ENCODE measurements at regions not wholly inside any gene's neighbourhood (a gene's known extent, or its start where the extent isn't known, plus 50 kb on each side); places are given as distances from the start of the nearest gene placed in this dataset.
"Not testable (repeated sequence)": the region's sequence is repeated elsewhere in the genome, so short reads cannot be mapped to it uniquely, and the experiment has no call there.

DNA sequence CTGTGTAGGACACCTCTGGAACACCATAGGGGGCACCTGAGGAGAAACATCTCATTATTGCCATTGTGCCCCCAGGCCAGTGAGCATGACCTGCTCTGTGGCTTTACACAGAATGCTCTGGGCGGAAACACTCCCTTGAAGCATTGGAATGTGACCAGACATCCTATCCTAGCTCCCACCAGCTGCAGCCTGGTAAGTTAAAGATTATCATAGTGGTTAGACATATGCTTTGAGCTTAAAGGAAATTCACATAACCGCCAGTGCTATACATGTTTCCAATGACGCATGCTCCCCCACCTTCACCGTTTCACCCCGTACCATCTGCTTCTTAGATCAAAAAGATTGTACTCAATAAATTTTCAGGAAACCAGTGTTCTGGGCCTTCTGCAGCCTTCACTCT is 217.7 kb upstream of the CENPE start:
- H3K27me3 ChIP-seq (ENCODE audit: insufficient read depth, low read length): no peaks in the 10 kb centered on the region
- no peaks in the 10 kb centered on the region for H3K36me3 ChIP-seq (ENCODE audit: insufficient read depth, low read length)
- H3K4me2 ChIP-seq (ENCODE audit: low read length): no peak overlapping the region
- H3K9me2 ChIP-seq (ENCODE audit: low read depth, low read length): no peaks in the 10 kb centered on the region
- H3K4me3 ChIP-seq (ENCODE audit: low read depth, low read length, poor library complexity, severe bottlenecking): no peak overlapping the region
- H3K9ac ChIP-seq (ENCODE audit: low read length): no peak overlapping the region
- H3K79me2 ChIP-seq (ENCODE audit: insufficient read depth, low read length): no peaks in the 10 kb centered on the region
- no peak overlapping the region for H3K27ac ChIP-seq (ENCODE audit: low read depth, low read length, poor library complexity, severe bottlenecking)
- H3K4me1 ChIP-seq (ENCODE audit: insufficient read depth, low read length, severe bottlenecking): no peaks in the 10 kb centered on the region
- H4K20me1 ChIP-seq (ENCODE audit: insufficient read depth, low read length): no peaks in the 10 kb centered on the region
- H3K9me3 ChIP-seq (ENCODE audit: low read length): no peaks in the 10 kb centered on the region
- H2AFZ ChIP-seq (ENCODE audit: low read length): no peak overlapping the region
- no peaks in the 10 kb centered on the region for H3F3A ChIP-seq (ENCODE audit: insufficient read depth, low read length)
- no peak for TF ChIP-seq EZH2 (IDR thresholded peaks at IDR 0.05; ENCODE audit: borderline replicate concordance, low read length)
- TF ChIP-seq, protein P1, sequence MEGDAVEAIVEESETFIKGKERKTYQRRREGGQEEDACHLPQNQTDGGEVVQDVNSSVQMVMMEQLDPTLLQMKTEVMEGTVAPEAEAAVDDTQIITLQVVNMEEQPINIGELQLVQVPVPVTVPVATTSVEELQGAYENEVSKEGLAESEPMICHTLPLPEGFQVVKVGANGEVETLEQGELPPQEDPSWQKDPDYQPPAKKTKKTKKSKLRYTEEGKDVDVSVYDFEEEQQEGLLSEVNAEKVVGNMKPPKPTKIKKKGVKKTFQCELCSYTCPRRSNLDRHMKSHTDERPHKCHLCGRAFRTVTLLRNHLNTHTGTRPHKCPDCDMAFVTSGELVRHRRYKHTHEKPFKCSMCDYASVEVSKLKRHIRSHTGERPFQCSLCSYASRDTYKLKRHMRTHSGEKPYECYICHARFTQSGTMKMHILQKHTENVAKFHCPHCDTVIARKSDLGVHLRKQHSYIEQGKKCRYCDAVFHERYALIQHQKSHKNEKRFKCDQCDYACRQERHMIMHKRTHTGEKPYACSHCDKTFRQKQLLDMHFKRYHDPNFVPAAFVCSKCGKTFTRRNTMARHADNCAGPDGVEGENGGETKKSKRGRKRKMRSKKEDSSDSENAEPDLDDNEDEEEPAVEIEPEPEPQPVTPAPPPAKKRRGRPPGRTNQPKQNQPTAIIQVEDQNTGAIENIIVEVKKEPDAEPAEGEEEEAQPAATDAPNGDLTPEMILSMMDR (IDR thresholded peaks at IDR 0.05; ENCODE audit: low read length): no peak

- H3K27me3 ChIP-seq (ENCODE audit: insufficient read depth, low read length); H3K36me3 ChIP-seq (ENCODE audit: insufficient read depth, low read length); H3K4me3 ChIP-seq (ENCODE audit: low read depth, low read length, poor library complexity, severe bottlenecking); H3K4me2 ChIP-seq (ENCODE audit: low read length); H3K9ac ChIP-seq (ENCODE audit: low read length); H3F3A ChIP-seq (ENCODE audit: insufficient read depth, low read length); H4K20me1 ChIP-seq (ENCODE audit: insufficient read depth, low read length); H3K9me3 ChIP-seq (ENCODE audit: low read length); H3K27ac ChIP-seq (ENCODE audit: low read depth, low read length, poor library complexity, severe bottlenecking); H3K4me1 ChIP-seq (ENCODE audit: insufficient read depth, low read length, severe bottlenecking); H2AFZ ChIP-seq (ENCODE audit: low read length); H3K9me2 ChIP-seq (ENCODE audit: low read depth, low read length); H3K79me2 ChIP-seq (ENCODE audit: insufficient read depth, low read length): not testable (repeated sequence)
Observed at GRCh38 chr4:103412646-103413045, 214.5 kb upstream of the CENPE start.

- Histone ChIP-seq H3K9me2 (ENCODE audit: low read depth, low read length) (no peaks in the 10 kb centered on the region), H3K27me3 (ENCODE audit: insufficient read depth, low read length) (no peaks in the 10 kb centered on the region), H3F3A (ENCODE audit: insufficient read depth, low read length) (no peaks in the 10 kb centered on the region), H3K4me2 (ENCODE audit: low read length) (no peak overlapping the region), H2AFZ (ENCODE audit: low read length) (no peak overlapping the region), H3K36me3 (ENCODE audit: insufficient read depth, low read length) (no peaks in the 10 kb centered on the region), H3K79me2 (ENCODE audit: insufficient read depth, low read length) (no peaks in the 10 kb centered on the region), H3K9ac (ENCODE audit: low read length) (no peak overlapping the region), H4K20me1 (ENCODE audit: insufficient read depth, low read length) (no peaks in the 10 kb centered on the region), H3K4me3 (ENCODE audit: low read depth, low read length, poor library complexity, severe bottlenecking) (no peak overlapping the region), H3K4me1 (ENCODE audit: insufficient read depth, low read length, severe bottlenecking) (no peaks in the 10 kb centered on the region), H3K9me3 (ENCODE audit: low read length) (no peaks in the 10 kb centered on the region), H3K27ac (ENCODE audit: low read depth, low read length, poor library complexity, severe bottlenecking) (no peak overlapping the region)
- TF ChIP-seq EZH2 (IDR thresholded peaks at IDR 0.05; ENCODE audit: borderline replicate concordance, low read length): no peak
- TF ChIP-seq, protein P1 (IDR thresholded peaks at IDR 0.05; ENCODE audit: low read length): no peak
Observed at GRCh38 chr4:103410386-103410785, 212.2 kb upstream of the CENPE start.

DNA sequence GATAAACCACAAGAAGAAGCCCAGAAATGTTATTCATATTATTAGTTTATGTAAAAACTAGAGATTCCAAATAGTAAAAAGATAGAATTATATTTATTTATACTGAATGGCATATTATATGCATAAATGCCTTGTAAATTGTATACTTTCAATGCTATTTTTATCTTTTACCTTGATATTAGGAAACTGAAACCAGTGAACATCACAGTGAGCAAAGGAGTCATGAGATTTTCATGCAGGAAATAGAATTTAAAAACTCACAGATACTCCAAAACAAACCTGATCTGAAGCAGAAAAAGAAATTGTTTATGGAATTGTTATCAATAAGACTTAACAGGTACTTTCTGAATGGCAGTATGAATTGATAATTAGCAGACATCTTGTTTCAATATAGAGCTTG is 207.3 kb upstream of the CENPE start:
- Histone ChIP-seq H3K27me3 (ENCODE audit: insufficient read depth, low read length) (no peaks in the 10 kb centered on the region), H3F3A (ENCODE audit: insufficient read depth, low read length) (no peaks in the 10 kb centered on the region), H3K27ac (ENCODE audit: low read depth, low read length, poor library complexity, severe bottlenecking) (no peak overlapping the region), H4K20me1 (ENCODE audit: insufficient read depth, low read length) (no peaks in the 10 kb centered on the region), H3K4me1 (ENCODE audit: insufficient read depth, low read length, severe bottlenecking) (no peaks in the 10 kb centered on the region), H3K79me2 (ENCODE audit: insufficient read depth, low read length) (no peaks in the 10 kb centered on the region), H3K9ac (ENCODE audit: low read length) (no peak overlapping the region), H3K4me3 (ENCODE audit: low read depth, low read length, poor library complexity, severe bottlenecking) (no peak overlapping the region), H3K4me2 (ENCODE audit: low read length) (no peak overlapping the region), H3K36me3 (ENCODE audit: insufficient read depth, low read length) (no peaks in the 10 kb centered on the region), H3K9me3 (ENCODE audit: low read length) (no peaks in the 10 kb centered on the region), H3K9me2 (ENCODE audit: low read depth, low read length) (no peaks in the 10 kb centered on the region), H2AFZ (ENCODE audit: low read length) (no peak overlapping the region)
- TF ChIP-seq EZH2 (IDR thresholded peaks at IDR 0.05; ENCODE audit: borderline replicate concordance, low read length): no peak
- TF ChIP-seq, protein P1 (IDR thresholded peaks at IDR 0.05; ENCODE audit: low read length): no peak

Measured in OCI-LY1 (cell line).